ENCODE measurements at regions not wholly inside any gene's neighbourhood (a gene's known extent, or its start where the extent isn't known, plus 50 kb on each side); places are given as distances from the start of the nearest gene placed in this dataset.

DNA sequence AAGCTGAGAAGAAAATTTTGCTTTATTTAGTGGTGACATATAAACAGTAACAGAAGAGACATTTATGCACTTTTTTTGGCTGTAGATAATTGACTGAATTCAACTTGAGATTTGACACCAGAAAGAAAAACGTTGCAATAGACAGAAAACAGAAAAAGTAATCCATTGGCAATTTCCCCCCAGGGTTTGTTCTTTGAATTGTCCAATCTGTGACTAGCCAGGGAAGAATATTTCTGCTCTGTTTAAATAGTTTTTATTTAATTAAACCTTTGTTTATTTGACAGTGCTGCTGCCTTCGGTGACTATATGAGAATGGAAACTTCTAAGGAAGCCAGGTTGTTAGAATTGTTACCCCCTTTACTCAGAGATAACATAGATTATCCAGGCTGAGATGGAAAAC, 210.6 kb downstream of the DEPDC1B start:
- TF ChIP-seq POLR2A (IDR thresholded peaks at IDR 0.05), result no peak
- TF ChIP-seq CTCF (IDR thresholded peaks at IDR 0.05), result no peak
